ENCODE measurements at regions not wholly inside any gene's neighbourhood (a gene's known extent, or its start where the extent isn't known, plus 50 kb on each side); places are given as distances from the start of the nearest gene placed in this dataset.

- Histone ChIP-seq H2BK120ac (ENCODE audit: insufficient read depth, low read length, poor library complexity) (no peak overlapping the region), H2AFZ (ENCODE audit: insufficient read depth, low read length, poor library complexity) (no peak overlapping the region)
- no CpG with 5 or more reads among the region's 5 CpGs for WGBS (ENCODE audit: extremely low coverage, insufficient coverage, insufficient read length)
These were observed 616.3 kb upstream of the IGFBP3 start for GRCh38 chr7:46537191-46537905.

DNA sequence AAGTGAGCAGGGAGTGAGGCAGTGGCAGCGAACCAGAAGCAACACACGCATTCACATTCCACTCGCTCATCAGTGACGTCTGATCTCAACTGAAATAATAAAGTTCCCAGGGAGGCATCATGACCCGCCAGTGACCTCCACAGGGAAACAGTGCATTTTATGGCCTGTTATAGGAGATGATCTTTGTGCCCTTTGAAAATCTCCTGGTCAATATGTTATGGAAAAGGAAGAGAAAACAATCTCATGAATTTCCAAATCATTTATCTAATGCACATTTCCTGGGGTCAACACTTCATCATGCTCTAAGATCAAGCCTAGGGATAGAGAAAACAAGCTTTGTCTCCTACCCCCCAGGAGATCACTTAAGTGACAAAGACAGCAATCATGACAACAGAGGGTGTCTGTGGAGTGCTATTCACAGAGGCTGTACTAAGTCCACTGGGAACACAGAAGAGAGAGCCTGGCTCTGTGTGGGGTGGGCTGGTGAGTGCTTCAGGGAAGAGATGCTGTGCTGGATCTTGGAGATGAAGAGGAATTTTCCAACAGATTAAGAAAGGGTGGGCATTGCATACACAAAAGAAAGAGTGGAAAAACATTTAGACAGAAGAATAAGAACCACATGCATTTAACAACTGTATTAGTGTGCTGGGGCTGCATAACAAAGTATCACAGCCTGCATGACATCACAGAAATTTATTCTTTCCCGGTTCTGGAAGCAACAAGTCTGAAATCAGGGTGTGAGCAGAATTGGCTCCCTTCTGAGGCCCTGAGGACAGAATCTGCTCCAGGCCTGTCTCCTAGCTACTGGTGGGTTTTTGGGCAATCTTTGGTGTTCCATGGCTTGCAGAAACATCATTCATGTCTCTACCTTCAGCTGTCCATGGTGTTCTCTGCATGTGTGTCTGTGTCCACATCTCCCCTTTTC is 613.9 kb upstream of the IGFBP3 start:
- Histone ChIP-seq H3K9ac (ENCODE audit: low read length) (no peak overlapping the region), H3K4me1 (ENCODE audit: control insufficient read depth in 1 of 2, insufficient read depth in 2 of 2, low read length in 2 of 2) (no peaks in the 10 kb centered on the region), H2AFZ (ENCODE audit: insufficient read depth, low read length, poor library complexity) (no peak overlapping the region), H3K4me3 (ENCODE audit: low read depth, low read length) (no peak overlapping the region), H3K14ac (ENCODE audit: low read length) (no peak overlapping the region), H3K27ac (ENCODE audit: low read depth, low read length) (no peak overlapping the region), H2BK12ac (ENCODE audit: low read length) (no peak overlapping the region), H3K79me1 (ENCODE audit: low read length) (no peaks in the 10 kb centered on the region), H3K36me3 (ENCODE audit: control insufficient read depth in 1 of 2, insufficient read depth in 2 of 2, low read length in 2 of 2) (no peaks in the 10 kb centered on the region), H4K12ac (ENCODE audit: low read depth, low read length) (no peak overlapping the region), H3K4ac (ENCODE audit: low read depth, low read length) (no peak overlapping the region), H2AK5ac (ENCODE audit: low read length) (no peak overlapping the region), H3K23ac (ENCODE audit: low read length) (no peak overlapping the region), H3K79me2 (ENCODE audit: control insufficient read depth, insufficient read depth, low read length, poor library complexity) (no peaks in the 10 kb centered on the region), H3K9me3 (ENCODE audit: insufficient read depth, low read depth, low read length) (no peaks in the 10 kb centered on the region), H2BK5ac (ENCODE audit: low read depth, low read length, poor library complexity) (no peak overlapping the region), H2BK120ac (ENCODE audit: insufficient read depth, low read length, poor library complexity) (no peak overlapping the region), H4K8ac (ENCODE audit: low read depth, low read length) (no peak overlapping the region), H3K18ac (ENCODE audit: low read length) (no peak overlapping the region), H3K27me3 (ENCODE audit: insufficient read depth, low read length) (no peaks in the 10 kb centered on the region), H4K91ac (ENCODE audit: low read depth, low read length) (no peak overlapping the region), H3K4me2 (ENCODE audit: low read length) (no peak overlapping the region)
- DNase-seq, result no peak
- WGBS (ENCODE audit: extremely low coverage, insufficient coverage, insufficient read length), result no CpG with 5 or more reads among the region's 6 CpGs

More at GRCh38 chr7:46537191-46537905, 616.3 kb upstream of the IGFBP3 start:
- H3K79me2 ChIP-seq (ENCODE audit: control insufficient read depth, insufficient read depth, low read length, poor library complexity), result no peaks in the 10 kb centered on the region
- no peaks in the 10 kb centered on the region for H3K79me1 ChIP-seq (ENCODE audit: low read length)
- H3K4me2 ChIP-seq (ENCODE audit: low read length), result no peak overlapping the region
- no peaks in the 10 kb centered on the region for H3K27me3 ChIP-seq (ENCODE audit: insufficient read depth, low read length)
- H3K18ac ChIP-seq (ENCODE audit: low read length), result no peak overlapping the region
- DNase-seq, result peak in 1 of 2 donors; percentile 41
- no peaks in the 10 kb centered on the region for H3K36me3 ChIP-seq (ENCODE audit: control insufficient read depth in 1 of 2, insufficient read depth in 2 of 2, low read length in 2 of 2)
- H3K4ac ChIP-seq (ENCODE audit: low read depth, low read length), result no peak overlapping the region
- H3K4me1 ChIP-seq (ENCODE audit: control insufficient read depth in 1 of 2, insufficient read depth in 2 of 2, low read length in 2 of 2), result no peaks in the 10 kb centered on the region
- no peak overlapping the region for H4K12ac ChIP-seq (ENCODE audit: low read depth, low read length)
- H4K8ac ChIP-seq (ENCODE audit: low read depth, low read length), result no peak overlapping the region
- no peak overlapping the region for H3K9ac ChIP-seq (ENCODE audit: low read length)
- no peak overlapping the region for H2AK5ac ChIP-seq (ENCODE audit: low read length)
- H3K27ac ChIP-seq (ENCODE audit: low read depth, low read length), result no peak overlapping the region
- no peak overlapping the region for H3K23ac ChIP-seq (ENCODE audit: low read length)
- no peak overlapping the region for H3K14ac ChIP-seq (ENCODE audit: low read length)
- H2BK12ac ChIP-seq (ENCODE audit: low read length), result no peak overlapping the region
- no peak overlapping the region for H2BK5ac ChIP-seq (ENCODE audit: low read depth, low read length, poor library complexity)
- no peaks in the 10 kb centered on the region for H3K9me3 ChIP-seq (ENCODE audit: insufficient read depth, low read depth, low read length)
- H4K91ac ChIP-seq (ENCODE audit: low read depth, low read length), result no peak overlapping the region
- H3K4me3 ChIP-seq (ENCODE audit: low read depth, low read length), result no peak overlapping the region

DNA sequence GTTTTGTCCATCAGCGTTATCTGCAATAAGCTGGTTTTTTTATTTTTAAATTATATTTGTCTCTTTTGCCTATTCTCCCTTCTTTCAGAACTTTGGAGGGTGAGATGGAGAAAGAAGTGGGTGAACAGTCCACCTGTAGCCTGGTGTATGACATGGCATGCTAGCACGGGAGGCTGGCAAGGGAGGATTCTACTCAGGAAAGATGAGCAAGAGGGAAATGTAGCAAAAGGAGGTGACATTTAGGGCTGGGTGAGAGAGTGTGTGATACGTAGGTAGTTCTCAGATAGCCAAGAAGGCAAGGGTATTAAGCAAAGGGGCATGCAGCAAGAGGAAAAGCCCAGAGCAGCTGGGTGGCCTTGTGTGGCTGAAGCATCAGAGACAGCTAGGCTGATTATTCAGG is 612.9 kb upstream of the IGFBP3 start:
- Histone ChIP-seq H2BK12ac (ENCODE audit: low read length) (no peak overlapping the region), H3K14ac (ENCODE audit: low read length) (no peak overlapping the region), H2BK120ac (ENCODE audit: insufficient read depth, low read length, poor library complexity) (no peak overlapping the region), H3K27ac (ENCODE audit: low read depth, low read length) (no peak overlapping the region), H3K4ac (ENCODE audit: low read depth, low read length) (no peak overlapping the region), H3K79me1 (ENCODE audit: low read length) (no peaks in the 10 kb centered on the region), H4K91ac (ENCODE audit: low read depth, low read length) (no peak overlapping the region), H3K9me3 (ENCODE audit: insufficient read depth, low read depth, low read length) (no peaks in the 10 kb centered on the region), H3K27me3 (ENCODE audit: insufficient read depth, low read length) (no peaks in the 10 kb centered on the region), H4K12ac (ENCODE audit: low read depth, low read length) (no peak overlapping the region), H2BK5ac (ENCODE audit: low read depth, low read length, poor library complexity) (no peak overlapping the region), H3K4me2 (ENCODE audit: low read length) (no peak overlapping the region), H3K9ac (ENCODE audit: low read length) (no peak overlapping the region), H4K8ac (ENCODE audit: low read depth, low read length) (no peak overlapping the region), H3K79me2 (ENCODE audit: control insufficient read depth, insufficient read depth, low read length, poor library complexity) (no peaks in the 10 kb centered on the region), H3K36me3 (ENCODE audit: control insufficient read depth in 1 of 2, insufficient read depth in 2 of 2, low read length in 2 of 2) (no peaks in the 10 kb centered on the region), H2AK5ac (ENCODE audit: low read length) (no peak overlapping the region), H2AFZ (ENCODE audit: insufficient read depth, low read length, poor library complexity) (no peak overlapping the region), H3K23ac (ENCODE audit: low read length) (no peak overlapping the region), H3K4me1 (ENCODE audit: control insufficient read depth in 1 of 2, insufficient read depth in 2 of 2, low read length in 2 of 2) (no peaks in the 10 kb centered on the region), H3K4me3 (ENCODE audit: low read depth, low read length) (no peak overlapping the region), H3K18ac (ENCODE audit: low read length) (no peak overlapping the region)
- WGBS (ENCODE audit: extremely low coverage, insufficient coverage, insufficient read length), result no CpG with 5 or more reads among the region's 3 CpGs
- no peak for DNase-seq

- H2BK120ac ChIP-seq (ENCODE audit: insufficient read depth, low read length, poor library complexity), result no peak overlapping the region
- H3K4me3 ChIP-seq (ENCODE audit: low read depth, low read length), result no peak overlapping the region
These were observed 611.5 kb upstream of the IGFBP3 start for GRCh38 chr7:46532571-46532970.

More at GRCh38 chr7:46532571-46532970, 611.5 kb upstream of the IGFBP3 start:
- no peak overlapping the region for H3K27ac ChIP-seq (ENCODE audit: low read depth, low read length)
- peaks cover 2% of the 10 kb centered on the region for H3K9me3 ChIP-seq (ENCODE audit: insufficient read depth, low read depth, low read length)
- no CpG with 5 or more reads among the region's 2 CpGs for WGBS (ENCODE audit: extremely low coverage, insufficient coverage, insufficient read length)
- H2AK5ac ChIP-seq (ENCODE audit: low read length), result no peak overlapping the region
- no peak overlapping the region for H4K12ac ChIP-seq (ENCODE audit: low read depth, low read length)
- no peaks in the 10 kb centered on the region for H3K36me3 ChIP-seq (ENCODE audit: control insufficient read depth in 1 of 2, insufficient read depth in 2 of 2, low read length in 2 of 2)
- H3K4ac ChIP-seq (ENCODE audit: low read depth, low read length), result no peak overlapping the region
- H2AFZ ChIP-seq (ENCODE audit: insufficient read depth, low read length, poor library complexity), result no peak overlapping the region
- H3K4me2 ChIP-seq (ENCODE audit: low read length), result no peak overlapping the region
- no peaks in the 10 kb centered on the region for H3K27me3 ChIP-seq (ENCODE audit: insufficient read depth, low read length)
- H3K9ac ChIP-seq (ENCODE audit: low read length), result no peak overlapping the region
- DNase-seq, result no peak
- H3K79me2 ChIP-seq (ENCODE audit: control insufficient read depth, insufficient read depth, low read length, poor library complexity), result no peaks in the 10 kb centered on the region
- H3K23ac ChIP-seq (ENCODE audit: low read length), result no peak overlapping the region
- no peak overlapping the region for H2BK12ac ChIP-seq (ENCODE audit: low read length)
- no peak overlapping the region for H3K18ac ChIP-seq (ENCODE audit: low read length)
- no peak overlapping the region for H4K8ac ChIP-seq (ENCODE audit: low read depth, low read length)
- H3K79me1 ChIP-seq (ENCODE audit: low read length), result no peaks in the 10 kb centered on the region
- no peak overlapping the region for H2BK5ac ChIP-seq (ENCODE audit: low read depth, low read length, poor library complexity)
- H3K4me1 ChIP-seq (ENCODE audit: control insufficient read depth in 1 of 2, insufficient read depth in 2 of 2, low read length in 2 of 2), result no peaks in the 10 kb centered on the region
- H4K91ac ChIP-seq (ENCODE audit: low read depth, low read length), result no peak overlapping the region
- no peak overlapping the region for H3K14ac ChIP-seq (ENCODE audit: low read length)
